ENCODE measurements at regions not wholly inside any gene's neighbourhood (a gene's known extent, or its start where the extent isn't known, plus 50 kb on each side); places are given as distances from the start of the nearest gene placed in this dataset.

GRCh38 chr6:140230282-140230681 is 855.8 kb upstream of the CITED2 start:
- TF ChIP-seq, protein P1, sequence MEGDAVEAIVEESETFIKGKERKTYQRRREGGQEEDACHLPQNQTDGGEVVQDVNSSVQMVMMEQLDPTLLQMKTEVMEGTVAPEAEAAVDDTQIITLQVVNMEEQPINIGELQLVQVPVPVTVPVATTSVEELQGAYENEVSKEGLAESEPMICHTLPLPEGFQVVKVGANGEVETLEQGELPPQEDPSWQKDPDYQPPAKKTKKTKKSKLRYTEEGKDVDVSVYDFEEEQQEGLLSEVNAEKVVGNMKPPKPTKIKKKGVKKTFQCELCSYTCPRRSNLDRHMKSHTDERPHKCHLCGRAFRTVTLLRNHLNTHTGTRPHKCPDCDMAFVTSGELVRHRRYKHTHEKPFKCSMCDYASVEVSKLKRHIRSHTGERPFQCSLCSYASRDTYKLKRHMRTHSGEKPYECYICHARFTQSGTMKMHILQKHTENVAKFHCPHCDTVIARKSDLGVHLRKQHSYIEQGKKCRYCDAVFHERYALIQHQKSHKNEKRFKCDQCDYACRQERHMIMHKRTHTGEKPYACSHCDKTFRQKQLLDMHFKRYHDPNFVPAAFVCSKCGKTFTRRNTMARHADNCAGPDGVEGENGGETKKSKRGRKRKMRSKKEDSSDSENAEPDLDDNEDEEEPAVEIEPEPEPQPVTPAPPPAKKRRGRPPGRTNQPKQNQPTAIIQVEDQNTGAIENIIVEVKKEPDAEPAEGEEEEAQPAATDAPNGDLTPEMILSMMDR (IDR thresholded peaks at IDR 0.05): no peak
- Mint-ChIP-seq H3K4me3 (no peak overlapping the region), H3K27me3 (no peaks in the 10 kb centered on the region), H3K4me1 (no peaks in the 10 kb centered on the region), H3K27ac (no peak overlapping the region), H3K9me3 (peaks cover 19% of the 10 kb centered on the region), H3K36me3 (ENCODE audit: low read depth) (no peaks in the 10 kb centered on the region)
- intact Hi-C loops (cut with micrococcal nuclease): no loop called here
- ATAC-seq (ENCODE audit: low read depth) (no peak), DNase-seq (no peak)
- ChIA-PET CTCF (no interaction called here), POLR2A (no interaction called here)

DNA sequence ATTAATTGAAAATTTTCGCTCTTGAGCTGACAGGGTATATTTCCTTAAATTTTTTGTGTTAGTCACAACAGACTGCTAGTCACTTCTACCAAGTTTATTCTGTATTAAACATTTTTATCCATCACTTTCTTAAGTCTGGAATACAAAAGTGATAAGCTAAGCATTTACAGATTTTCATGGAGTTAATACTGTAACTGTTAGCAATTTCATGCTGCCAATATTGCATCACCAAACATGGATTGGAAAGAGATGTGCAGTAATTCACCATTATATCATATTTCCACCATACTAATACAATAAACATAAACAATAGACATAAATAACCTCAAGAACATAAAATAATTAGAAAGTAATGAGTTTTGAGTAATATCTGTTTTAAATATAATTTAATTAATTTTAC is 854.0 kb upstream of the CITED2 start:
- H3K4me3 Mint-ChIP-seq: no peak overlapping the region
- H3K9me3 Mint-ChIP-seq: peaks cover 9% of the 10 kb centered on the region
- intact Hi-C loops (cut with micrococcal nuclease): no loop called here
- TF ChIP-seq, protein P1 (IDR thresholded peaks at IDR 0.05): no peak
- H3K27me3 Mint-ChIP-seq: no peaks in the 10 kb centered on the region
- no peak for DNase-seq
- no peak for ATAC-seq (ENCODE audit: low read depth)
- no peaks in the 10 kb centered on the region for H3K4me1 Mint-ChIP-seq
- ChIA-PET CTCF (no interaction called here), POLR2A (no interaction called here)
- no peak overlapping the region for H3K27ac Mint-ChIP-seq
- H3K36me3 Mint-ChIP-seq (ENCODE audit: low read depth): no peaks in the 10 kb centered on the region

DNA sequence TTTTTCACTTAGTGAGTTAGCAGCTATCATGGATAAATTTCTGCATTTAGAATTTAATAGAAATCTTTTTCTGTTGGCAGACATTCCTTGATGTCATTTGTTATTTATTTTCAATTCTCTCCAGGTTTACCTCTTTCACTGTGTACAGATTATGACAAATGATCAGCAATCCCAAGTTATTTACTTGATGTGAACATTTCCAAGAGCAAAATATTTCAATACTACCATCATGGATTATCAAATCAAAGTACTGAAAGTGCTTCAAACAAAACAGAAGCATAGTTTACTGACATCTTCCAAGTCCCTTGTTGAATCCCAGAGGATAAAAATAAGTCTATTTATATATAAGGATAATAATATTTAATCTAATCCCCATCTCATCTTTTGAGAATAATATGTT is 852.2 kb upstream of the CITED2 start:
- intact Hi-C loops (cut with micrococcal nuclease): no loop called here
- no peaks in the 10 kb centered on the region for H3K27me3 Mint-ChIP-seq
- ATAC-seq (ENCODE audit: low read depth): no peak
- no peaks in the 10 kb centered on the region for H3K36me3 Mint-ChIP-seq (ENCODE audit: low read depth)
- H3K27ac Mint-ChIP-seq: no peak overlapping the region
- DNase-seq: no peak
- TF ChIP-seq, protein P1 (IDR thresholded peaks at IDR 0.05): no peak
- H3K4me1 Mint-ChIP-seq: no peaks in the 10 kb centered on the region
- CTCF ChIA-PET: no interaction called here
- POLR2A ChIA-PET: no interaction called here
- H3K9me3 Mint-ChIP-seq: peaks cover 4% of the 10 kb centered on the region
- H3K4me3 Mint-ChIP-seq: no peak overlapping the region

DNA sequence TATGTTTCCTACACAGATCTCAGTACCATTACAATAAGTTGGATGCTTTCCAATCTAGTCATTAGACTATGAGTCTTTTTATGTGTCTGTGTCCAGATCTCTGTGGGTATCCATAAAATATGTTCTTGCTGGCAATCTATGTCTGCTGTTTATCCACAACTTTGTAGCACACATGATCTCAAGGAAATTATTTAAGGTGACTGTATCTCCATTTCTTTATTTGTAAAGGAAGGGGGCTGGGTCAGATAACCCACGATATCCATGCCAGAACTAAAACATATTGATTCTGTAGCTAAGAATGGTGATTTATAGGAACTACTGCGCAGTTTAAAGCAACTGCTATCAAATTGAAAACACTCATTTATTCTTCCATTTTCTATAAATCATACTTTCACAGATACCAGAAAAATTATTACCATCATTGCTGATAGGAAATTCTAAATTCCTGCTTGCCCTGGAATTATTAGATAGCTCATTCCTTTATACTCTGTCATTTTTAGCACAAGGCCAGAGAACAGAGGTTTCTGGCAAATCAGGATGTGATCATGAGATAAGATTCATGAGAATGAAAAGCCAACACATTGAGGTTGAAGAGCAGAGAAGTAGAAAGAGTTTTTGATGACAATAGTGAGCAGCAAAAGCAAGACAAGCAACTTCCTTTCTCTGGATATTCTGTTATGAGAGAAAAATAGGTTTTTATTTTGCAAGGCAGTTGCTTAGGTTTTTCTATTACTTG is 851.4 kb upstream of the CITED2 start:
- Mint-ChIP-seq H3K9me3 (no peaks in the 10 kb centered on the region), H3K27me3 (no peaks in the 10 kb centered on the region), H3K27ac (no peak overlapping the region), H3K4me3 (no peak overlapping the region), H3K36me3 (ENCODE audit: low read depth) (no peaks in the 10 kb centered on the region), H3K4me1 (no peaks in the 10 kb centered on the region)
- CTCF ChIA-PET: no interaction called here
- no peak for DNase-seq
- TF ChIP-seq, protein P1 (IDR thresholded peaks at IDR 0.05): no peak
- POLR2A ChIA-PET: no interaction called here
- no peak for ATAC-seq (ENCODE audit: low read depth)
- intact Hi-C loops (cut with micrococcal nuclease): no loop called here

- intact Hi-C loops (cut with micrococcal nuclease): no loop called here
- Mint-ChIP-seq H3K4me1 (no peaks in the 10 kb centered on the region), H3K36me3 (ENCODE audit: low read depth) (no peaks in the 10 kb centered on the region), H3K9me3 (peaks cover 26% of the 10 kb centered on the region), H3K27ac (no peak overlapping the region), H3K4me3 (no peak overlapping the region), H3K27me3 (no peaks in the 10 kb centered on the region)
- ATAC-seq (ENCODE audit: low read depth): no peak
- ChIA-PET CTCF (no interaction called here), POLR2A (no interaction called here)
- no peak for DNase-seq
- TF ChIP-seq, protein P1 (IDR thresholded peaks at IDR 0.05): no peak
These were observed 842.8 kb upstream of the CITED2 start for GRCh38 chr6:140217283-140217682.
